Liver (tissue), 8 donors: ENCODE measurements at regions not wholly inside any gene's neighbourhood (a gene's known extent, or its start where the extent isn't known, plus 50 kb on each side); places are given as distances from the start of the nearest gene placed in this dataset.

ENCODE experiments used
- DNase-seq: peaks from one replicate; pipeline ENCODE4 v3.0.0-alpha.2; 2017; ENCODE audit warnings: low spot score
- H3K27ac ChIP-seq, 2 donors: one replicate each; pipeline ENCODE4 v1.7.0; 2013; ENCODE audit warnings: inconsistent platforms in 2 of 2, low read length in 2 of 2, control low read depth in 1 of 2, low read depth in 1 of 2, mild to moderate bottlenecking in 1 of 2
- H3K27me3 ChIP-seq, 4 donors: one replicate each; pipeline versions ENCODE4 v1.6.1 to v1.7.0; 2013; ENCODE audit warnings: low read length in 3 of 4, inconsistent platforms in 1 of 4, mild to moderate bottlenecking in 1 of 4, moderate library complexity in 1 of 4; ENCODE audit not compliant: control insufficient read depth in 4 of 4, insufficient read depth in 4 of 4
- H3K36me3 ChIP-seq, 4 donors: one replicate each; pipeline versions ENCODE4 v1.6.1 to v1.7.0; 2013; ENCODE audit warnings: low read length in 3 of 4, mild to moderate bottlenecking in 3 of 4, low read depth in 1 of 4, moderate library complexity in 1 of 4; ENCODE audit not compliant: control insufficient read depth in 4 of 4, insufficient read depth in 3 of 4
- H3K4me1 ChIP-seq, 4 donors: one replicate each; pipeline versions ENCODE4 v1.6.1 to v1.7.0; 2013; ENCODE audit warnings: low read length in 3 of 4, mild to moderate bottlenecking in 3 of 4, moderate library complexity in 1 of 4; ENCODE audit not compliant: control insufficient read depth in 4 of 4, insufficient read depth in 4 of 4
- H3K4me3 ChIP-seq, 3 donors: one replicate each; pipeline versions ENCODE4 v1.6.1 to v1.7.0; 2013; ENCODE audit warnings: low read length in 3 of 3, control low read depth in 1 of 3, low read depth in 1 of 3, mild to moderate bottlenecking in 1 of 3
- H3K9ac ChIP-seq, 2 donors: one replicate each; pipeline ENCODE4 v1.7.0; 2013; ENCODE audit warnings: low read length in 2 of 2, mild to moderate bottlenecking in 2 of 2, moderate library complexity in 2 of 2, control low read depth in 1 of 2, low read depth in 1 of 2
- H3K9me3 ChIP-seq, 4 donors: one replicate each; pipeline versions ENCODE4 v1.6.1 to v1.7.0; 2013; ENCODE audit warnings: low read length in 3 of 4; ENCODE audit not compliant: control insufficient read depth in 4 of 4
- EGR1 ChIP-seq, 2 donors: IDR thresholded peaks; 2 replicates each; pipeline ENCODE4 v1.6.1; 2016 to 2018; ENCODE audit warnings: antibody characterized with exemption in 2 of 2, low read depth in 2 of 2
- HNF4A ChIP-seq, 2 donors: conservative IDR thresholded peaks; 2 replicates each; pipeline ENCODE4 v1.6.1; 2016; ENCODE audit warnings: antibody characterized with exemption in 2 of 2, mild to moderate bottlenecking in 2 of 2
- HNF4G ChIP-seq: IDR thresholded peaks from 2 replicates; pipeline ENCODE4 v1.6.1; 2016; ENCODE audit warnings: antibody characterized with exemption
- JUND ChIP-seq, 2 donors: IDR thresholded peaks; 2 replicates each; pipeline ENCODE4 v1.6.1; 2016; ENCODE audit warnings: antibody characterized with exemption in 2 of 2
- NR2F2 ChIP-seq: IDR thresholded peaks from 2 replicates; pipeline ENCODE4 v1.6.1; 2016; ENCODE audit warnings: antibody characterized with exemption
- RAD21 ChIP-seq, 2 donors: IDR thresholded peaks; 2 replicates each; pipeline ENCODE4 v1.6.1; 2016; ENCODE audit warnings: antibody characterized with exemption in 2 of 2, mild to moderate bottlenecking in 2 of 2
- SP1 ChIP-seq: IDR thresholded peaks from 2 replicates; pipeline ENCODE4 v1.6.1; 2018; ENCODE audit warnings: antibody characterized with exemption, mild to moderate bottlenecking
- TAF1 ChIP-seq: conservative IDR thresholded peaks from 2 replicates; pipeline ENCODE4 v1.6.1; 2016; ENCODE audit warnings: antibody characterized with exemption, mild to moderate bottlenecking
- YY1 ChIP-seq: IDR thresholded peaks from 2 replicates; pipeline ENCODE4 v1.6.1; 2016; ENCODE audit warnings: antibody characterized with exemption, mild to moderate bottlenecking
- WGBS: extraction: QIAGEN DNeasy Blood & Tissue Kit; methylation state at CpG from one replicate; pipeline ENCODE4 v1.1.7; 2013; 5-methylcytosine and 5-hydroxymethylcytosine counted together
- TF ChIP-seq, protein P1 (sequence below): IDR thresholded peaks from 2 replicates; pipeline ENCODE4 v1.6.1; 2016; ENCODE audit warnings: antibody characterized with exemption, mild to moderate bottlenecking
- TF ChIP-seq, protein P2 (sequence below): IDR thresholded peaks from 2 replicates; pipeline ENCODE4 v1.6.1; 2016; ENCODE audit warnings: antibody characterized with exemption
- TF ChIP-seq, protein P3 (sequence below): fragments of 150-350 bp; IDR thresholded peaks from 2 replicates; pipeline ENCODE4 v1.5.1; 2017; ENCODE audit warnings: improper control_type of control experiment, low read depth, low read length; ENCODE audit not compliant: missing input control
- TF ChIP-seq, protein P4 (sequence below): IDR thresholded peaks from 2 replicates; pipeline ENCODE4 v1.6.1; 2016; ENCODE audit warnings: antibody characterized with exemption
- donor health status: healthy.
- donor health status: healthy.
- donor health status: healthy.
- donor health status: healthy.
- donor health status: healthy.

DNA sequence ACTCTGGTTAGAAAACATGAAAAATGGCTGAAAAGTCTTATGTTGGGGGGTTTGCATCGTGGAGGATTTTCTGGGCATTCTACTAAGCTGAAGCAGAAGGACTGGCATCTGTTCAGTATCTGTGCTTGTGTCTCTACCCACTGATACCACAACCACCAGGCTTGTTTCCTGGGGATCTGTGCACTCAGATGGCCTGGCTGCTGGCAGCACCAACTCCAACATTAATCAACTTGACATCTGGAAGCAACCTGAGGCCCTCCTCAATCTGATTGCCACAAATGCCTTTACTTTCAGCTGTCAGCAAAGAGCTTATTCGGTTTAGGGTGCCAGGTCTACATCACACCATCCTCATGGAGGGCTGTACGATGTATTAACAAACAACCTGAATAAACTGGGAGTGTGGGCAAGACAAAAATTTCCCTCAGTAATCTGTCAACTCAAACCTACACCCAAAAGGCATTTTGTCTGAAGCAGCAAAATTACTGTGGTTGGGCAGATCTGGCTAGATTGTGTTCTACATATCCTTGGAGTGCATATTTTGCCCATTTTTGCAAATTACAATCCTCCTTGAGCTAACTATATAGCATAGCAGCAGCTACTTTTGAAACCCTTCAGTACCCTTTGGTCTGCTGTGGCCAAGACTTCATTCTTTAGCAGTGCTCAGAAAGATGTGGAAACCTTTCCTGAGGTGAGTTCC is 74.6 kb downstream of the FOXD1 start:
- Histone ChIP-seq H3K9ac (no peak overlapping the region), H3K27ac (no peak overlapping the region), H3K36me3 (no peaks in the 10 kb centered on the region), H3K27me3 (peaks cover 2 to 17% (median 4%) of the 10 kb centered on the region in 4 donors), H3K4me3 (no peak overlapping the region), H3K4me1 (no peaks in the 10 kb centered on the region), H3K9me3 (no peaks in the 10 kb centered on the region)
- 83% methylated on average over 3 of the region's 3 CpGs for WGBS
- TF ChIP-seq, protein P1, sequence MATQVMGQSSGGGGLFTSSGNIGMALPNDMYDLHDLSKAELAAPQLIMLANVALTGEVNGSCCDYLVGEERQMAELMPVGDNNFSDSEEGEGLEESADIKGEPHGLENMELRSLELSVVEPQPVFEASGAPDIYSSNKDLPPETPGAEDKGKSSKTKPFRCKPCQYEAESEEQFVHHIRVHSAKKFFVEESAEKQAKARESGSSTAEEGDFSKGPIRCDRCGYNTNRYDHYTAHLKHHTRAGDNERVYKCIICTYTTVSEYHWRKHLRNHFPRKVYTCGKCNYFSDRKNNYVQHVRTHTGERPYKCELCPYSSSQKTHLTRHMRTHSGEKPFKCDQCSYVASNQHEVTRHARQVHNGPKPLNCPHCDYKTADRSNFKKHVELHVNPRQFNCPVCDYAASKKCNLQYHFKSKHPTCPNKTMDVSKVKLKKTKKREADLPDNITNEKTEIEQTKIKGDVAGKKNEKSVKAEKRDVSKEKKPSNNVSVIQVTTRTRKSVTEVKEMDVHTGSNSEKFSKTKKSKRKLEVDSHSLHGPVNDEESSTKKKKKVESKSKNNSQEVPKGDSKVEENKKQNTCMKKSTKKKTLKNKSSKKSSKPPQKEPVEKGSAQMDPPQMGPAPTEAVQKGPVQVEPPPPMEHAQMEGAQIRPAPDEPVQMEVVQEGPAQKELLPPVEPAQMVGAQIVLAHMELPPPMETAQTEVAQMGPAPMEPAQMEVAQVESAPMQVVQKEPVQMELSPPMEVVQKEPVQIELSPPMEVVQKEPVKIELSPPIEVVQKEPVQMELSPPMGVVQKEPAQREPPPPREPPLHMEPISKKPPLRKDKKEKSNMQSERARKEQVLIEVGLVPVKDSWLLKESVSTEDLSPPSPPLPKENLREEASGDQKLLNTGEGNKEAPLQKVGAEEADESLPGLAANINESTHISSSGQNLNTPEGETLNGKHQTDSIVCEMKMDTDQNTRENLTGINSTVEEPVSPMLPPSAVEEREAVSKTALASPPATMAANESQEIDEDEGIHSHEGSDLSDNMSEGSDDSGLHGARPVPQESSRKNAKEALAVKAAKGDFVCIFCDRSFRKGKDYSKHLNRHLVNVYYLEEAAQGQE = no peak
- TF ChIP-seq NR2F2 (no peak), JUND (IDR thresholded peaks at IDR 0.05) (no peak), YY1 (no peak)
- TF ChIP-seq, protein P2, sequence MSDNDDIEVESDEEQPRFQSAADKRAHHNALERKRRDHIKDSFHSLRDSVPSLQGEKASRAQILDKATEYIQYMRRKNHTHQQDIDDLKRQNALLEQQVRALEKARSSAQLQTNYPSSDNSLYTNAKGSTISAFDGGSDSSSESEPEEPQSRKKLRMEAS = no peak
- TF ChIP-seq, protein P3, sequence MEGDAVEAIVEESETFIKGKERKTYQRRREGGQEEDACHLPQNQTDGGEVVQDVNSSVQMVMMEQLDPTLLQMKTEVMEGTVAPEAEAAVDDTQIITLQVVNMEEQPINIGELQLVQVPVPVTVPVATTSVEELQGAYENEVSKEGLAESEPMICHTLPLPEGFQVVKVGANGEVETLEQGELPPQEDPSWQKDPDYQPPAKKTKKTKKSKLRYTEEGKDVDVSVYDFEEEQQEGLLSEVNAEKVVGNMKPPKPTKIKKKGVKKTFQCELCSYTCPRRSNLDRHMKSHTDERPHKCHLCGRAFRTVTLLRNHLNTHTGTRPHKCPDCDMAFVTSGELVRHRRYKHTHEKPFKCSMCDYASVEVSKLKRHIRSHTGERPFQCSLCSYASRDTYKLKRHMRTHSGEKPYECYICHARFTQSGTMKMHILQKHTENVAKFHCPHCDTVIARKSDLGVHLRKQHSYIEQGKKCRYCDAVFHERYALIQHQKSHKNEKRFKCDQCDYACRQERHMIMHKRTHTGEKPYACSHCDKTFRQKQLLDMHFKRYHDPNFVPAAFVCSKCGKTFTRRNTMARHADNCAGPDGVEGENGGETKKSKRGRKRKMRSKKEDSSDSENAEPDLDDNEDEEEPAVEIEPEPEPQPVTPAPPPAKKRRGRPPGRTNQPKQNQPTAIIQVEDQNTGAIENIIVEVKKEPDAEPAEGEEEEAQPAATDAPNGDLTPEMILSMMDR = no peak
- TF ChIP-seq, protein P4, sequence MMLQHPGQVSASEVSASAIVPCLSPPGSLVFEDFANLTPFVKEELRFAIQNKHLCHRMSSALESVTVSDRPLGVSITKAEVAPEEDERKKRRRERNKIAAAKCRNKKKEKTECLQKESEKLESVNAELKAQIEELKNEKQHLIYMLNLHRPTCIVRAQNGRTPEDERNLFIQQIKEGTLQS = no peak
- no peak for DNase-seq

DNA sequence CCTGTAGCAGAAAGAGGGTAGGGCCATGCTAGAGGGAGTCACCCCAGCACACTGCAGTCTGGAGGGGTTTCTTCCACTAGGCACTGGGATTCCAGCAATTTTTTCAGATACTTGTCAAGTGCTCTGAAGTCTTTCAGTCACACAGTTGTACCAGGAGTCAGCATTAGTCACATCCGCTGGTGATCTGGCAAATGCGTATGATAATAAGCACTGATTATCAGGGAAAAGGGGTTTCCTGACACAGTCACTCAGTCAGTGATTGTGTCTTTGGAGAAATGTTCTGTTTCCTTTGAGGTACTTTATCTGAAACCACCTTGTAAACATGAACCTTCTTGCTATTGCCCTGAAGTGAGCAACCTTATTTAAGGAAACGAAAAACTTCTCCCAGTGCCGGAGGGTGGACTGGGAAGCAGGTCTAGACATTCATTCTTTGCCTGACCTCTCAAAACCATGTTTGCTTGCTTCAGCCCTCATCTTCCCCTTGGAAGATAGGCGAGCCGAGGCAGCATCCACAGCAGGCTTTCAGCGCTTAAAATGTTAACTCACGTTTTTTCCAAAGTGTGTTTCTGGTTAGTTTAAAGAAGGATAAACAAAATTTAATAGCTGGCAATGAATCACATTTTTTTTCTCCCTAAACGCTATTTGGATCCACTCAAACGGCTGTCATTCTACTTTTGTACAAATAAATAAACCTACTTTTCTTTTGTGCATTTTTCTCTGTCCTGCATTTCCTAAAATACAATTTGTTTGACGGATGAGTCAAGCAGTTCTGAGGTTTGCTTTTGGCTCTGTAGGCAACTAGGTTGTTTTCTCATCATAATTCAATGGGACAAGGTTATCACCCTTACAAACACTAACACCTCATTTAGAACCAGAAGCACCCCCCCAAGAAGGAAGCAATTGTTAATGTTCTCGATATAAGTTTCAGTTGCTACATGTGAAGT is 77.7 kb downstream of the FOXD1 start:
- H3K36me3 ChIP-seq = no peaks in the 10 kb centered on the region
- H3K27me3 ChIP-seq = peaks cover 0 to 8% (median 1%) of the 10 kb centered on the region in 4 donors
- WGBS = 57% methylated on average over 12 of the region's 12 CpGs
- no peak for DNase-seq
- H3K4me3 ChIP-seq = no peak overlapping the region
- no peak overlapping the region for H3K9ac ChIP-seq
- H3K27ac ChIP-seq = no peak overlapping the region
- no peaks in the 10 kb centered on the region for H3K4me1 ChIP-seq
- no peaks in the 10 kb centered on the region for H3K9me3 ChIP-seq
- TF ChIP-seq SP1 (no peak), HNF4G (no peak), EGR1 (IDR thresholded peaks at IDR 0.05; ENCODE audit: low read depth in 2 of 2) (no peak), JUND (IDR thresholded peaks at IDR 0.05) (no peak), YY1 (no peak), TAF1 (no peak), RAD21 (IDR thresholded peaks at IDR 0.05) (no peak), HNF4A (conservative IDR thresholded peaks at IDR 0.05) (no peak)
- TF ChIP-seq, protein P1 = no peak
- TF ChIP-seq, protein P3 = no peak
- TF ChIP-seq, protein P2 = no peak
